SK-N-SH (cell line): ENCODE measurements at regions not wholly inside any gene's neighbourhood (a gene's known extent, or its start where the extent isn't known, plus 50 kb on each side); places are given as distances from the start of the nearest gene placed in this dataset.

Experiments
- CTCF ChIA-PET: fragments of 300-600, 350-600 bp; formaldehyde crosslinking; extraction: SDS; loops from one replicate; lab custom pipeline; 2021; lab: Yijun Ruan, JAX
- POLR2A ChIA-PET: fragments of 350-600 bp; sonication (Branson Sonifier 250); formaldehyde crosslinking; extraction: SDS; loops from one replicate; lab custom pipeline; 2020; ENCODE audit warnings: antibody characterized with exemption, inconsistent platforms; lab: Yijun Ruan, JAX
- DNase-seq: peaks from one replicate; pipeline ENCODE4 v3.0.0; 2012
- H2AFZ ChIP-seq: fragments of 200-600 bp; sonication (generic); 2 replicates; pipeline ENCODE4 v1.8.1; 2016; ENCODE audit warnings: antibody characterized with exemption, mild to moderate bottlenecking, low read depth
- H3F3A ChIP-seq: fragments of 200-600 bp; sonication (generic); replicated peaks from 2 replicates; pipeline ENCODE3; 2016; ENCODE audit warnings: antibody characterized with exemption, mild to moderate bottlenecking; ENCODE audit not compliant: insufficient read depth
- H3K27ac ChIP-seq, 2 experiments: fragments of 200-500 bp in 1 of 2; fragments of 200-600 bp in 1 of 2; sonication (Bioruptor generic) in 1 of 2; sonication (generic), shearing (Covaris generic) in 1 of 2; 2 replicates each; pipeline versions ENCODE4 v1.5.1 to v1.6.1; 2014 to 2016; ENCODE audit warnings: low read depth in 2 of 2, inconsistent platforms in 1 of 2, low read length in 1 of 2, mild to moderate bottlenecking in 1 of 2, mixed read lengths in 1 of 2
- H3K27me3 ChIP-seq: fragments of 200-600 bp; sonication (generic), shearing (Covaris generic); 2 replicates; pipeline ENCODE4 v1.6.1; 2016; ENCODE audit warnings: mixed run types; ENCODE audit not compliant: insufficient read depth
- H3K36me3 ChIP-seq, 2 experiments: fragments of 200-500 bp in 1 of 2; fragments of 200-600 bp in 1 of 2; sonication (Bioruptor generic) in 1 of 2; sonication (generic) in 1 of 2; replicated peaks in 1 of 2; 2 replicates each; pipeline versions ENCODE3 to v1.5.1; 2014 to 2016; ENCODE audit warnings: low read length in 1 of 2, mild to moderate bottlenecking in 1 of 2; ENCODE audit not compliant: insufficient read depth in 2 of 2, control insufficient read depth in 1 of 2
- H3K4me1 ChIP-seq, 2 experiments: fragments of 200-500 bp in 1 of 2; fragments of 200-600 bp in 1 of 2; sonication (Bioruptor generic) in 1 of 2; sonication (generic), shearing (Covaris generic) in 1 of 2; 2 replicates each; pipeline versions ENCODE4 v1.5.1 to v1.6.1; 2014 to 2016; ENCODE audit warnings: low read depth in 1 of 2, low read length in 1 of 2, mixed run types in 1 of 2; ENCODE audit not compliant: insufficient read depth in 2 of 2, control insufficient read depth in 1 of 2
- H3K4me2 ChIP-seq: fragments of 200-600 bp; sonication (generic), shearing (Covaris generic); 2 replicates; pipeline ENCODE4 v1.6.1; 2017; ENCODE audit warnings: mixed run types
- H3K4me3 ChIP-seq, 2 experiments: fragments of 200-500 bp in 1 of 2; fragments of 200-600 bp in 1 of 2; sonication (Bioruptor generic) in 1 of 2; sonication (generic), shearing (Covaris generic) in 1 of 2; 2 replicates each; pipeline versions ENCODE4 v1.5.1 to v1.8.1; 2014 to 2016; ENCODE audit warnings: low read depth in 2 of 2, inconsistent platforms in 1 of 2, low read length in 1 of 2, mild to moderate bottlenecking in 1 of 2, mixed read lengths in 1 of 2, moderate library complexity in 1 of 2
- H3K79me2 ChIP-seq: fragments of 200-600 bp; sonication (generic); 2 replicates; pipeline ENCODE4 v1.8.1; 2017; ENCODE audit warnings: mild to moderate bottlenecking; ENCODE audit not compliant: insufficient read depth
- H3K9ac ChIP-seq: fragments of 200-600 bp; sonication (generic); 2 replicates; pipeline ENCODE4 v1.6.1; 2017; ENCODE audit warnings: mixed run types
- H3K9me2 ChIP-seq: fragments of 200-600 bp; sonication (generic); 2 replicates; pipeline ENCODE4 v1.6.1; 2017; ENCODE audit warnings: mixed run types
- H3K9me3 ChIP-seq: fragments of 200-600 bp; sonication (generic); 2 replicates; pipeline ENCODE4 v1.6.1; 2017; ENCODE audit warnings: mixed run types, mild to moderate bottlenecking, moderate library complexity
- H4K20me1 ChIP-seq: fragments of 200-600 bp; sonication (generic); 2 replicates; pipeline ENCODE4 v1.6.1; 2017; ENCODE audit warnings: mild to moderate bottlenecking, mixed run types; ENCODE audit not compliant: insufficient read depth
- CHD2 ChIP-seq: fragments of 150-350 bp; IDR thresholded peaks from 2 replicates; pipeline ENCODE4 v1.6.1; 2018; ENCODE audit warnings: low read length; ENCODE audit not compliant: partially characterized antibody
- CTCF ChIP-seq: fragments of 200-600 bp; sonication (generic); IDR thresholded peaks from 2 replicates; pipeline ENCODE4 v1.6.1; 2017; ENCODE audit warnings: antibody characterized with exemption, mild to moderate bottlenecking, moderate library complexity
- ELF1 ChIP-seq: IDR thresholded peaks from 2 replicates; pipeline ENCODE4 v1.4.0; 2012
- EP300 ChIP-seq, 2 experiments: IDR thresholded peaks; 2 replicates each; pipeline versions ENCODE4 v1.4.0 to v1.6.1; 2012; ENCODE audit warnings: borderline replicate concordance in 1 of 2, low read depth in 1 of 2, low read length in 1 of 2
- EZH2phosphoT487 ChIP-seq: fragments of 200-600 bp; sonication (generic); IDR thresholded peaks from 2 replicates; pipeline ENCODE4 v1.6.1; 2017; ENCODE audit warnings: low read depth, mixed run types, mild to moderate bottlenecking, antibody characterized with exemption, moderate library complexity, borderline replicate concordance
- FOSL2 ChIP-seq: IDR thresholded peaks from 2 replicates; pipeline ENCODE4 v1.4.0; 2012; ENCODE audit warnings: low read depth, mild to moderate bottlenecking, moderate library complexity, borderline replicate concordance
- FOXJ3 ChIP-seq: sonication (generic); formaldehyde crosslinking; IDR thresholded peaks from 2 replicates; pipeline ENCODE4 v1.5.1; 2020; ENCODE audit warnings: mild to moderate bottlenecking, missing genetic modification reagents
- FOXM1 ChIP-seq: IDR thresholded peaks from 2 replicates; pipeline ENCODE4 v1.4.0; 2012; ENCODE audit warnings: low read depth, mild to moderate bottlenecking
- GABPA ChIP-seq: IDR thresholded peaks from 2 replicates; pipeline ENCODE4 v1.4.0; 2012; ENCODE audit warnings: low read depth, mild to moderate bottlenecking
- IRF3 ChIP-seq: fragments of 150-350 bp; IDR thresholded peaks from 2 replicates; pipeline ENCODE4 v1.6.1; 2016; ENCODE audit warnings: mild to moderate bottlenecking, low read depth, low read length
- JUND ChIP-seq: IDR thresholded peaks from 2 replicates; pipeline ENCODE4 v1.4.0; 2012
- RCOR1 ChIP-seq: fragments of 150-350 bp; IDR thresholded peaks from 2 replicates; pipeline ENCODE4 v1.6.1; 2017; ENCODE audit warnings: antibody characterized with exemption, low read length
- REST ChIP-seq: IDR thresholded peaks from 2 replicates; pipeline ENCODE4 v1.6.1; 2012; ENCODE audit warnings: mild to moderate bottlenecking, low read depth, low read length, moderate library complexity
- RXRA ChIP-seq: IDR thresholded peaks from 2 replicates; pipeline ENCODE4 v1.4.0; 2012; ENCODE audit warnings: low read depth, mild to moderate bottlenecking, borderline replicate concordance
- USF2 ChIP-seq: fragments of 150-350 bp; IDR thresholded peaks from 2 replicates; pipeline ENCODE4 v1.6.1; 2017; ENCODE audit warnings: antibody characterized with exemption, low read length, low read depth, borderline replicate concordance
- YY1 ChIP-seq: IDR thresholded peaks from 2 replicates; pipeline ENCODE4 v1.4.0; 2012; ENCODE audit warnings: low read depth, mild to moderate bottlenecking
- WGBS: methylation state at CpG from one replicate; pipeline ENCODE4 v1.1.6; 2017; ENCODE audit warnings: low lambda C conversion rate; 5-methylcytosine and 5-hydroxymethylcytosine counted together
- TF ChIP-seq, protein P1 (sequence below): IDR thresholded peaks from 2 replicates; pipeline ENCODE4 v1.4.0; 2012; ENCODE audit warnings: low read depth
- TF ChIP-seq, protein P2 (sequence below): IDR thresholded peaks from 2 replicates; pipeline ENCODE4 v1.4.0; 2012; ENCODE audit warnings: low read depth, borderline replicate concordance

DNA sequence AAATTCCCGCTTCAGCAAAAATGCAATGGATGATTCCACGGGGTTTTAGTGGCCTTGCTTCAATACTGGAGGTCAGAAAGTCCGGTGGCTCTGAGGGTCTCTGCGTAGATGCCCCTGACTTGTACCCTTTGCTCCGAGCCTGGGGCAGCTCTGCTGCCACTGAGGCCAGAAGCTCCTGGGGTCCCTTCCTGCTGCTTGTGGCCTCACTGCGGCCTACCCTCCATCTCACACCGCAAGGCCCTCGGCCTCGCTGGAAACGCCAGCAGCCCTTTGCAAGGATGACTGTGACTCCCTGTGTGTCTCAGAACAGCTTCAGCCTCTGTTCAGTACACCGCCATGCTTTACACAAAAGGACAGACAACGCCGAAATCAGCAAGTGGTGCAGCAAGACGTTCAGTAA lies 244.8 kb downstream of the ACTR3B start:
- Histone ChIP-seq H3K4me2 (no peak overlapping the region), H3K79me2 (no peaks in the 10 kb centered on the region), H3K27me3 (no peaks in the 10 kb centered on the region), H3K9ac (no peak overlapping the region), H3K36me3 (no peaks in the 10 kb centered on the region), H3F3A (no peaks in the 10 kb centered on the region), H3K9me2 (no peaks in the 10 kb centered on the region), H4K20me1 (no peaks in the 10 kb centered on the region), H3K9me3 (no peaks in the 10 kb centered on the region), H3K4me3 (no peak overlapping the region), H2AFZ (no peak overlapping the region), H3K4me1 (no peaks in the 10 kb centered on the region), H3K27ac (no peak overlapping the region)
- ChIA-PET CTCF (interaction anchor here (0.7 kb wide), 1 partner anchor 72 kb away, joined by 4 read pairs; no protein-coding TSS in a partner anchor), POLR2A (no interaction called here)
- DNase-seq: no peak
- no peak for TF ChIP-seq JUND
- TF ChIP-seq, protein P1, sequence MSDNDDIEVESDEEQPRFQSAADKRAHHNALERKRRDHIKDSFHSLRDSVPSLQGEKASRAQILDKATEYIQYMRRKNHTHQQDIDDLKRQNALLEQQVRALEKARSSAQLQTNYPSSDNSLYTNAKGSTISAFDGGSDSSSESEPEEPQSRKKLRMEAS: no peak
- no peak for TF ChIP-seq EZH2phosphoT487
- TF ChIP-seq CTCF: no peak
- TF ChIP-seq ELF1: no peak
- TF ChIP-seq, protein P2, sequence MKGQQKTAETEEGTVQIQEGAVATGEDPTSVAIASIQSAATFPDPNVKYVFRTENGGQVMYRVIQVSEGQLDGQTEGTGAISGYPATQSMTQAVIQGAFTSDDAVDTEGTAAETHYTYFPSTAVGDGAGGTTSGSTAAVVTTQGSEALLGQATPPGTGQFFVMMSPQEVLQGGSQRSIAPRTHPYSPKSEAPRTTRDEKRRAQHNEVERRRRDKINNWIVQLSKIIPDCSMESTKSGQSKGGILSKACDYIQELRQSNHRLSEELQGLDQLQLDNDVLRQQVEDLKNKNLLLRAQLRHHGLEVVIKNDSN: no peak
- TF ChIP-seq EP300 (IDR thresholded peaks at IDR 0.05; ENCODE audit: borderline replicate concordance in 1 of 2, low read depth in 1 of 2, low read length in 1 of 2): no peak
- no peak for TF ChIP-seq RXRA
- TF ChIP-seq GABPA: no peak
- TF ChIP-seq FOXJ3: no peak
- 33% methylated on average over 14 of the region's 14 CpGs for WGBS

GRCh38 chr7:153005750-153006435 lies 246.3 kb downstream of the ACTR3B start:
- H3K9me3 ChIP-seq: no peaks in the 10 kb centered on the region; the same call in 1 of the 2 replicates
- DNase-seq: no peak
- POLR2A ChIA-PET: interaction anchor here (0.6 kb wide), 1 partner anchor 17 kb away, joined by 4 read pairs; no protein-coding TSS in a partner anchor
- no peak overlapping the region for H3K4me2 ChIP-seq
- no peaks in the 10 kb centered on the region for H3K9me2 ChIP-seq
- H3K4me3 ChIP-seq: no peak overlapping the region
- H3K9ac ChIP-seq: no peak overlapping the region
- CTCF ChIA-PET: interaction anchor here (0.9 to 1.1 kb wide), 2 partner anchors 9 to 61 kb away, joined by 3 read pairs; no protein-coding TSS in a partner anchor
- no peaks in the 10 kb centered on the region for H3K27me3 ChIP-seq
- no peaks in the 10 kb centered on the region for H3K4me1 ChIP-seq
- no peaks in the 10 kb centered on the region for H3K36me3 ChIP-seq
- no peak overlapping the region for H2AFZ ChIP-seq
- H4K20me1 ChIP-seq: no peaks in the 10 kb centered on the region
- H3K27ac ChIP-seq: no peak overlapping the region
- H3K79me2 ChIP-seq: no peaks in the 10 kb centered on the region
- no peaks in the 10 kb centered on the region for H3F3A ChIP-seq
- WGBS: 26% methylated on average over 10 of the region's 10 CpGs
- no peak for TF ChIP-seq EP300 (IDR thresholded peaks at IDR 0.05; ENCODE audit: borderline replicate concordance in 1 of 2, low read depth in 1 of 2, low read length in 1 of 2)
- no peak for TF ChIP-seq YY1
- no peak for TF ChIP-seq FOXM1
- TF ChIP-seq FOSL2: no peak
- TF ChIP-seq IRF3: no peak
- no peak for TF ChIP-seq RCOR1
- TF ChIP-seq FOXJ3: no peak
- TF ChIP-seq GABPA: no peak
- no peak for TF ChIP-seq USF2
- no peak for TF ChIP-seq REST
- no peak for TF ChIP-seq CHD2
